Kidney tubule cell (primary cell): ENCODE measurements at regions not wholly inside any gene's neighbourhood (a gene's known extent, or its start where the extent isn't known, plus 50 kb on each side); places are given as distances from the start of the nearest gene placed in this dataset.

Experiments used
- DNase-seq: peaks from one replicate; pipeline ENCODE4 v3.0.0-alpha.2; 2018; ENCODE audit warnings: low spot score

DNA sequence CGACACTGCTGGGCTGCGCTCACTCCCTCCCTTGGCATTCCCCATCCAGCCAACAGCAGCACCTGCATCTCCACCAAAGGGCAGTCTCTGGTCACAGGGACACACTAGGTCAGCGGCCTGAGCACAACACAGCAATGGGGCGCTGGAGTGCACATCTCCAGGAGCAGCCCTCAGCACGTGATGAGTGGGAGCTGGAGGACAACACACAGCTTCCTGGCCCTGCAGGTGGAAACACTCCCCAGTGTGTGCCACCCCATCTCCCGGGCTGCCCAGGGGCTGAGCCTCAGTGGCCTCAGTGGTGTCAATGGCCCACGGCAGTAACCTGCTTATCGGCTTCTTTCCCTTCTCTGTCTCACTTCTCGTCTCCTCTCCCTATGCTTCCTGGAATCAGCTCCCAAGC is 96.8 kb upstream of the VSTM2B start:
- DNase-seq, result no peak

DNA sequence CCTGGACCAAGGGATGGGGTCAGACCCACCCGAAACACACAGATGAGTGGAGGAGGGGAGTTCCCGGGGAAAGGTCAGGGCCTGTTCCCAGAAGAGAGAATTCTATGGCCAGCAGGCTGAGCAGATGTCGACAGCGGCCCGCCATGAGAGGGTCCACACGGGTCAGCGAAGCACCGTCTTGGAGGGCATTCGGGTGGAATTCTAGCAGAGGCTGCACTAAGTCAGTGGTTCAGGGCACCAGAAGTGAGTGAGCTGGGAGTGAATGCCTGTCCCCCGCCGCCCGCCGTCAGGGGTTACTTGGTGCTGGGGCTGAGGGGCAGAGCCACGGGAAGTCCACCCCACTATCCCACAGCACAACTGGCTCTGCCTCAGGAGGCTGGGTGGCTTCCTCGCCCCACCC is 96.2 kb upstream of the VSTM2B start:
- DNase-seq, result no peak

DNA sequence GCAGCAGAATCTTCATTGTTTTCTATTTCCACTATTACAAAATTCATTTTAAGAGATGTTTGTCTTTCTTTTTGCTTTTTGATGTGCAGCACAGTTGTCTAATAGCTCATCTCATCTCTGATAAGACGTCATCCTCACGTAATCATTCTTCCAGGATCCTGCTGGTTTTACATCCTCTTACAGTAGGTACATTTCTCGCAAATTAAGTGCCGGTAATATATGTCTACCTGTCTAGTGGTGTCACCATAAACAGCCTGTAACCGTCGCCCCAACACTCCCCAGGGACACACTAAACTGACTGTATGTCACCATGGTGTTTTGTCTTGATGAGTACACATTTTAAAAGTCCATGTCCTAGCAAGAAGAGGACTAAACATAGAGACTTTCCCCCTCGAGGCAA is 94.5 kb upstream of the VSTM2B start:
- no peak for DNase-seq

DNA sequence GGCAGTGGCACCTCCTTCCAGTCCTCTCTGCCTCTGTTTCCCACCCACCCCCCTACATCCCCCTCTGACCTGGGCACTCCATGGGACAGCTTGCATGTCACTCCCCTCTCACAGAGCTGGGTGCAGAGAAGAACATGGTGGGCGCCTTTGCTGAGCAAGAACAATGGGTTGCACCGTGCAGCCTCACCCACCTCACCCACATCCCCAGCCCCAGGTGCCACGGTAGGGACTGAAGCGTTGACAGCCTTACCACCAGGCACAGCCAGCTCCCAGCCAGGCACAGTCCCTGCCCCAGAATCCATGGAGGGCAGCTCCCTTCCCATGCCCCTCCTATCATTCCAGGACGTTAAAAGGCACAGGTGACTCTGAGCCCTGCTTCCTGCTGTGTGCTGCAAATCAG is 93.1 kb upstream of the VSTM2B start:
- no peak for DNase-seq

DNA sequence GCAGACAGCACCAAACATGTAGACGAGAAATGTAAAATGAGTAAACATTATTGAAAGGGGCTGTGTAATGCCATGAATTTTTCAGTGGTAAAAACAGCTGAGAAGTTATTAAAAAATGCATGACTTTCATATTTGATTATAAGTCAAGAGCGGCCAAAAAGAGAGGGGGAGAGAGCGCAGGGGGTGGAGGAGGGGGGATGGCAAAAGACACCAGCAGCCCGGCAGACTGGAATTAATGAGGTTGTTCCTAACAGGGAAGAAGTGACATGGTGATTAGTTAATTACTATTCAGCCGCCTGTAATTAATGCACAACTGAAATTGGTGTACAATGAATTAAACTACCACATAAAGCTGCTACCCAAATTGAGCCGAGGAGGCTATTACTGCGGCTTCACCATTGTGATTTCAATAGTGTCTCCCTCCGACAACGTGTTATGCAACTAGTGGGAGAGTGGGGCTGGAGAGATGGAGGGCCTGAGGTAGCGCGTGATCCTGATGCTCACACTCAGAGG is 89.1 kb upstream of the VSTM2B start:
- no peak for DNase-seq

DNA sequence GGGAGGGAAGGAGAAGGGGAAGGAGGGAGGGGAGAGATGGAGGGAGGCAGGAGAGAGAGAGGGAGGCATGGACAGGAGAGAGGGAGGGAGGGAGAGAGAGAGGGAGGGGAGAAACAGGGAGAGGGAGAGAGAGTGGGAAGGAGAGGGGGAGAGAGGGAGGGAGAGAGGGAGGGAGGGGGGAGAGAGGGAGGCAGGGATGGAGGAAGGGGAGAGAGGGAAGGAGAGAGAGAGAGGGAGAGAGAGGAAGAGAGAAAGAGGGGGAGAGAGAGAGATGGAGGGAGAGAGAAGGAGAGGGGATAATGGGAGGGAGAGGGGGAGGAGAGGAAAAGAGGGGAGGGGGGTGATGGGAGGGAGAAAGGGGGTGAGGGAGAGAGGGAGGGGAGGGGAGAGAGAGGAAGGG is 86.8 kb upstream of the VSTM2B start:
- DNase-seq, result no peak

DNA sequence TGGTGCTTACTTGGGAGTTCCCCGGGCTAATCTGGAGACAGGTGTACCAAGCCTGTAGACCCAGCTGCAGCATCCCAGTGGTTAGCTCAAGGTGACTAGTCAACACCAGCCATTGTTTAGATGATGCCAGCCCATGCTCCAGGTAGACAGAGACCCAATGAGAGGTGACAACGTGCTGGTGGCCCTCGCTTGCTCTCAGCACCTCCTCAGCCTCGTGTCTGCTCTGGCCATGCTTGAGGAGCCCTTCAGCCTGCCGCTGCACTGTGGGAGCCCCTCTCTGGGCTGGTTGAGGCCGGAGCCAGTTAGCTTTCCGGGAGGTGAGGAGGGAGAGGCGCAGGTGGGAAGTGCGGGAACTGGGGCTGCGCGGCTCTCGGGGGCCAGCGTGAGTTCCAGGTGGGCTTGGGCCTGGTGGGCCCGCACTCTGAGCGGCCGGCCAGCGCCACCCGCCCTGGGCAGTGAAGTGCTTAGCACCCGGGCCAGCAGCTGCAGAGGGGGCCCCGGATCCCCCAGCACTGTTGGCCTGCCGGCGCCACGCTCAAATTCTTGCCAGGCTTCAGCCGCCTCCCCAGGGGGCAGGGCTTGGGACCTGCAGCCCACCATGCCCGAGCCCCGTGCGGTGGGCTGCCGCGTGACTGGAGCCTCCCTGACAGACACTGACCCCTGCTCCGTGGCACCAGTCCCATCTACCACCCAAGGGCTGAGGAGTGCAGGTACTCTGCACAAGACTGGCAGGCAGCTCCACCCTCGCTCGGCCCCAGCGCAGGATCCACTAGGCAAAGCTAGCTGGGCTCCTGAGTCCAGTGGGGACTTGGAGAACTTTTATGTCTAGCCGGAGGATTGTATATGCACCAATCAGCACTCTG is 85.9 kb upstream of the VSTM2B start:
- DNase-seq, result no peak

DNA sequence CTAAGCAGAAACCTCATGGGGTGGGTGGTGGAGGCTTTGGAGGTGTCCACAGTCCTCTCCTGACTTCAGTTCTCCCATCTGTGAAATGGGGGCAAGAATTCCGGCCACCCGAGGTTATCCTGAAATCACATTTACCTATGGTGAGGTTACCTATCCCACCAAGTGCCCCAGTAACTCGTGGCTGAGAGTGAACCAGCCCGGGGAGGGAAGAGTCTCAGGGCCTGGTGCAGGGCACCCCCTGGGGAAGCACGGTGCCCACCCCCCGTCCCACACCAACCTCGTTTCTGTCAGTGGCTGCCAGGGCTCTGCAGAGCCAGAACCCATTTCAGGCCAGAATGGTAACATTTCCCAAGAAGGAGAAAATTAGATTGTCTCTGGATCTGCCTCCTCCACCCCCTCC is 83.7 kb upstream of the VSTM2B start:
- DNase-seq, result no peak

DNA sequence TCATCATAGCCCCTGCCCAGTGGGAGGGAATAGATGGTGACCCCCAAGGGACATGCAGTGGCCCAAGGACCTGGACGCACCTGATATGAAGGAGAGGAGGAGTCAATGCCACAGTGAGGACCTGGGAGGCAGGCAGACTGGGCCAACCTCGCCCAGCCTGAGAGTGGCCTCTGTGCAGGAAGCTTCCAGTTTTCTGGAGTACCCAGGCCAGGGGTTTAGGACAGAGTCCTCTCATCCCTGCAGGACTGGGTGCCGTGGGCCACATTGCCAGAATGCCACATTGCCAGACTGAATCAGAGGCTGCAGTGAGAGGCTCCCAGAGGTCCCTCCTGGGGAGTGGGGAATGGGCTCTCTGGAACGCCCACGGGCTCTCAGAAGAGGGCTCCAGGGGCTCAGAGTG is 82.9 kb upstream of the VSTM2B start:
- no peak for DNase-seq

DNA sequence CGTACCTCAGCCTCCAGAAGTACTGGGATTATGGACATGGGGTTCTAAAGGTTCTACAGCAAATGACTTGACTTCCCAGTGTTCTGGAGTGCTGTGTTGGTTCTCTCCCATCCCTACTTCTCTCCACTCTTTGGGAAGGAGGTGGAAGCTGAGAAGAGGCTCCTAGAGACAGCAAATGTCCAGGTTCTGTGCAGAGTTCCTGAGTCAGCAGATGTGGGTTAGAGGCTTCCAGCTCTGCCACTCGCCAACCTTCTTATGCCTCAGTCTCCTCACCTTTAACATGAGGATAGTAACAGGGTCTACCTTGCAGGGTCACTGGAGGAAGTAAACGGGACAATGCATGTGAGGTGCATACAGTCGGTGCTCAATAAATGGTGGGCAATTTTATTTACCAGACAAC is 80.5 kb upstream of the VSTM2B start:
- DNase-seq, result no peak

DNA sequence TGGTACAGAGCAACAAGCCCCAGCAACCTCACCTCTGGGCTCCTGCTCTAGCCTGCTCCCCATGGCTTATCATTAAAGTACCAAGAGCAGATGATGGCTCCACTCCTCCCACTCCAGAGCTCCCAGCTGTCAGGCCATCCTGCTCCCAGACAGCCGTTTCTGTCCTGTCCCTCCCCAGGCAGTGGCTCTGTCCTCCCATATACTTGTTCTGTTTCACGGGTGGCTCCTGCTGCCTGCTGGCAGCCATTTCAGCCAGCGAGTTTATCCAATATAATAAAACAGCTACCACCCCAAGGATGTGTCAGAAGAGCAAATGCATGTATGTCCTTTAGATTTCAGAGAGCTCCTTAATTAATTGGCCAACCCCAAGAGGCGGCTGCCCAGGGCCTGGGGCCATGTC is 79.4 kb upstream of the VSTM2B start:
- no peak for DNase-seq

DNA sequence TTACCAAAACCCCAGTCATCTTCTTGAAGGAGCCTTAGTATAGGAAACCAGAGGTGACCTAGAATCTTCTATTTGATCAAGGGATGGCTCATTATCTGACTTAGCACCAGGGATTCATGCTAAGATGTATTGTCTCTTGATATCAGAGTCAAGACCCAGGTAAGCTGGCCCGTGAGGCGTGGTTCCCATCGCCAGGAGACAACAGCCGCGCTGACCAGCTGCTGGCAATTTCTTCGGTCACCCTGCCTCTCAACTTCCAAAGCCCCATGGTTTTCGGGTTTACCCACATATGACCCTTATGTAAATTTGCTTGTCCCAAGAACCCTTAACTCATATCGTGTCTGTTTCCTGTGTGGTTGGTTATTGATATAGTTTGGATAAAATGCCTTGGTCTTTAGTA is 77.7 kb upstream of the VSTM2B start:
- DNase-seq, result no peak

DNA sequence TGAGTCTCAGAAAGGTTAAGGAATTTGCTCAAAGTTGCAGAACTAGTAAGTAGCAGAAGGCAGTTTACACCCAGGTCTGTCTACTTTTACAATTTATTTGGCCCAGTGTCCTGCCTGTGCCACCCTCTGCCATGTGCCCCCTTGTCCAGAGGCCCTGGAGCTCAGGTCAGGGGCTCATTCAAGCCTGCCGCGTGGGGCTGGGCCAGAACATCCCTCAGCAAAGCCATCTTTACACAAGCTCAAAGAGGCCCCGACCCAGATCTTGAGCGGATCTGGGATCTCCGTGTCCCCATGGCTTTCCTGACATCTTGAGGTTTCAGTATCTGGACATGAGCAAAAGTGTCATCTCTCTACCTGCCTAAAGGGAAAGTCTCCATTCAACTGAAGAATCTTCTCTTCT is 76.4 kb upstream of the VSTM2B start:
- no peak for DNase-seq

DNA sequence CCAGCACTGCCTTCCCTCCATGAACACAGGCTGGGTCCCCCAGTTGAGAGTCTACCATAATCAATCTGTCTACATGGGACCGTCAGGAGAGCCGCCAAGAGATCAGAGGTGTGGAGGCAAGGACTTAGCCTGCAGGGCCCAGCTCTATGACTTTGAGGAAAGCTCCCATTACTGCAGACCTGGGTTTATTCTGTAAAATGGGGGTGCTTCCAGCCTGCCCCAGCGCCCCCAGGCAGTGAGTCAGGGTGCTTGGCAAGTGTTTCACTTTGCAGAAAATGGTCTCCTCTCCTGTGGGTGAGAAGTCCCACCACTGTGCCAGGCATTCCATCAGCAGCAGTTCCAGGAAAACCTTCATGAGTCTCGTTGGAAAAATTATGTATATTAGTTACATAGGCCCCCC is 75.5 kb upstream of the VSTM2B start:
- DNase-seq, result no peak

DNA sequence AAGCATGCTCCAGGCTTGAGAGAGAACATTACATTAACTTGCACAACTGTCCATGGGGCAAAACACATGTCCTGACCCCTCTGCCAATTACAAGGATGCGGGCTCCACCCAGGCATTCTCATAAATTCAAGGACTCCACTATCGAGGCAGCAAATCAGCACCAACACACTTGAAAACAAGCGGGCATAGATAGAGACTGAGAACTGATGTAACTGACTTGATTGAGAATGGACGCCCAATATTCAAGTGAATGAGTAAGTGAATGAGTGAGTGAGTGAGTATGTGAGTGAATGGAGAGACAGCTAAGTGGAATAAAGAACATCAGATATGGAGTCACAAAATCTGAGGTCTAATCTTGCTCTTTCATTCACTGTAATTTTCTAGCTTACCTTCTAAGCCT is 75.0 kb upstream of the VSTM2B start:
- DNase-seq, result no peak

DNA sequence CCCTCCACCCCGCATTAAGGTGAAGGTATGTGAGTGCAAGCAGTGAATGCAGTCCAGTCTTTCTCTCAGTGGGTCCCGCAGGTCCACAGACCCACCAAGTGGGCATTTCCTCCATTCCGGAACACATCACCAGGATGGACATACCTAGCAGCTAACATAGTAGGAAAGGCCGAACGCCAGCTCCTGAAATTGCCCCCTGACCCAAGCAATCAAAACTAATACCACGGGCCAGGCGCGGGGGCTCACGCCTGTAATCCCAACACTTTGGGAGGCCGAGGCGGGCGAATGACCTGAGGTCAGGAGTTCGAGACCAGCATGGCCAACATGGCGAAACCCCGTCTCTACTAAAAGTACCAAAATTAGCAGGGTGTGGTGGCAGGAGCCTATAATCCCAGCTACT is 71.7 kb upstream of the VSTM2B start:
- no peak for DNase-seq

DNA sequence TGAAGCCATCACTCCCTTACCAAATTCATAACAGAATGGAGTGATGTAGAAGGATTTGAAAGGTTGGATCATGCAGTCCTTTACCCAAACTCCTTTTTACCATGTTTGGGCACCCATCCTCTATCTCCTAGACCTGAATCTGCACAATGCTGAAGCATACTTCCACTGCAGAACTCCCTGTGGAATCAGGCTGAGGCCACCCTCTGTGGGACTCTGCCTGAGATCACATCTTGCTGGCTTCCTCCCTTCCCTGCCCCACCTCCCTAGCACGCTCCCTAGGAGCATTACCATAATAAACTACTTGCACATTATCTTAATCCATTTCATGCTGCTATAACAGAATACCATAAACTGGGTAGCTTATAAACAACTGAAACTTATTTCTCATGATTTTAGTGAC is 68.4 kb upstream of the VSTM2B start:
- no peak for DNase-seq

DNA sequence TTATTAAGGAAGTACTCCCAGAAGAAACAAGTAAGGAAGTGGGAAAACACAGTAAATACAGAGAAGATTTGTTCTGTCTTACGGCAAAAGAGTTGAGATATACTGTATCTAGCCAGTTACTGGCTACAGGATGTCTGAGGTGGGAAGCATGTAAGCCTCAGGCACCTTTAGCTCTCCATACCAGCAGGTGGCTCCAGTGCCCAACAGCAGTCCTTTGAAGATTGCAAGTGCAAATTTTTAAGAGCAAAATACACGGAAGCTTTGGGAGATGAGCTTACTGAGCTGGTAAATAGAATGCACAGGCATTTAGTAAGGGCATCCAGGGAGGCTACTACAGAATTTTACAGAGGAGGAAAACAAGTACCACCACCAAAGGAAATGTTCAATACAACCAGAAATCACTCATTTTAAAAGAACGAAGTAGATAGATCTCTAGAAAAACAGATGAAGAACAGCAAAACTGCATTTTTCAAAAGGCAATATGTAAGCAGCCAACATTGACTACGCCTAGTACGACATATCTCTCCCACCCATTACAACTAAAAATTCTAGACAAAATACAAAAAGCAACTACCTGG is 57.9 kb upstream of the VSTM2B start:
- DNase-seq, result peak; percentile 44

DNA sequence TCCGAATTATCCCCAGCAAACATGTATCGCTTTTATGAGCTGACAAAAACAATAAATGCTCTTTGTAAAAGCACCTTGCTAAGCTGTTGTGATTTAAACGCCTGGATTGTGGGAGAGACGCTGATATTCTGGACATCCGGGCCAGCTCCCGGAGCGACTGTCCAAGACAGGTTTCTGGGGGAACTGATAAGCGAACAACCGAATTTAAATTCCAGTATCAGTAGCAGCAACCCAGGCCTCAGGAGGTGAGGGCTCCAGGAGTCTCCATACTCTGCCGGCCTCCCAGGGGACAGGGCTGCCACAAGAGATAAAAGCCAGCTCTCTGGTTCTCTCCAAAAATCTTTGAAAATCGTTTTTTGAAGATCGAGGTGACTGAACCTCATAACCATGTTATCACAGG is 50.3 kb upstream of the VSTM2B start:
- DNase-seq, result no peak
